Astrocyte (in vitro differentiated cells and primary cell): ENCODE measurements at regions not wholly inside any gene's neighbourhood (a gene's known extent, or its start where the extent isn't known, plus 50 kb on each side); places are given as distances from the start of the nearest gene placed in this dataset.

Source experiments
- DNase-seq: peaks from one replicate; pipeline ENCODE4 v3.0.0-alpha.2; 2010; ENCODE audit warnings: low read depth
- FAIRE-seq: peaks from 2 replicates; lab custom pipeline; 2011; peaks lifted over from hg19 to GRCh38; lab: Jason Lieb, UNC
- H2AFZ ChIP-seq: 2 replicates; pipeline ENCODE4 v1.6.0; 2012; ENCODE audit warnings: low read depth, low read length, inconsistent platforms
- H3K27ac ChIP-seq: 2 replicates; pipeline ENCODE4 v1.5.1; 2011; ENCODE audit warnings: low read depth, low read length, inconsistent platforms
- H3K27me3 ChIP-seq: 2 replicates; pipeline ENCODE4 v1.6.0; 2011; ENCODE audit warnings: low read length, inconsistent platforms; ENCODE audit not compliant: insufficient read depth
- H3K36me3 ChIP-seq: 2 replicates; pipeline ENCODE4 v1.5.1; 2011; ENCODE audit warnings: low read length, inconsistent platforms; ENCODE audit not compliant: insufficient read depth
- H3K4me1 ChIP-seq: 2 replicates; pipeline ENCODE4 v1.5.1; 2011; ENCODE audit warnings: low read length, inconsistent platforms; ENCODE audit not compliant: insufficient read depth
- H3K4me2 ChIP-seq: 2 replicates; pipeline ENCODE4 v1.6.0; 2012; ENCODE audit warnings: low read length, inconsistent platforms
- H3K4me3 ChIP-seq: 2 replicates; pipeline ENCODE4 v1.5.1; 2011; ENCODE audit warnings: low read depth, mild to moderate bottlenecking, low read length, inconsistent platforms; ENCODE audit not compliant: insufficient read depth
- H3K79me2 ChIP-seq: 2 replicates; pipeline ENCODE4 v1.6.0; 2012; ENCODE audit warnings: mild to moderate bottlenecking, low read length, inconsistent platforms; ENCODE audit not compliant: insufficient read depth
- H3K9ac ChIP-seq: 2 replicates; pipeline ENCODE4 v1.6.0; 2012; ENCODE audit warnings: mild to moderate bottlenecking, low read length, inconsistent platforms
- H3K9me3 ChIP-seq: 2 replicates; pipeline ENCODE4 v1.5.1; 2012; ENCODE audit warnings: low read depth, mild to moderate bottlenecking, low read length, inconsistent platforms; ENCODE audit not compliant: insufficient read depth
- H4K20me1 ChIP-seq: 2 replicates; pipeline ENCODE4 v1.6.0; 2012; ENCODE audit warnings: low read length, inconsistent platforms; ENCODE audit not compliant: insufficient read depth
- H3K27ac Mint-ChIP-seq: one replicate; pipeline ENCODE4 v1.8.0; 2021; ENCODE audit warnings: mild to moderate bottlenecking, mixed read lengths; ENCODE audit not compliant: unreplicated experiment
- H3K27me3 Mint-ChIP-seq: one replicate; pipeline ENCODE4 v1.8.0; 2021; ENCODE audit warnings: low read depth, mixed read lengths; ENCODE audit not compliant: unreplicated experiment
- H3K36me3 Mint-ChIP-seq: one replicate; pipeline ENCODE4 v1.8.0; 2021; ENCODE audit warnings: low read depth, mixed read lengths; ENCODE audit not compliant: unreplicated experiment
- H3K4me1 Mint-ChIP-seq: one replicate; pipeline ENCODE4 v1.8.0; 2021; ENCODE audit warnings: low read depth, mixed read lengths; ENCODE audit not compliant: unreplicated experiment
- H3K4me3 Mint-ChIP-seq: one replicate; pipeline ENCODE4 v1.8.0; 2021; ENCODE audit warnings: mild to moderate bottlenecking, moderate library complexity, mixed read lengths; ENCODE audit not compliant: unreplicated experiment
- H3K9me3 Mint-ChIP-seq: one replicate; pipeline ENCODE4 v1.8.0; 2021; ENCODE audit warnings: mild to moderate bottlenecking, mixed read lengths; ENCODE audit not compliant: unreplicated experiment
- EZH2 ChIP-seq: IDR thresholded peaks from 2 replicates; pipeline ENCODE4 v1.6.1; 2012; ENCODE audit warnings: mild to moderate bottlenecking, low read length, inconsistent platforms; ENCODE audit not compliant: insufficient read depth
- TF ChIP-seq, protein P1 (sequence below): IDR thresholded peaks from 2 replicates; pipeline ENCODE4 v1.5.1; 2011; ENCODE audit warnings: low read depth, mild to moderate bottlenecking, inconsistent platforms, low read length, moderate library complexity; ENCODE audit not compliant: insufficient read depth

DNA sequence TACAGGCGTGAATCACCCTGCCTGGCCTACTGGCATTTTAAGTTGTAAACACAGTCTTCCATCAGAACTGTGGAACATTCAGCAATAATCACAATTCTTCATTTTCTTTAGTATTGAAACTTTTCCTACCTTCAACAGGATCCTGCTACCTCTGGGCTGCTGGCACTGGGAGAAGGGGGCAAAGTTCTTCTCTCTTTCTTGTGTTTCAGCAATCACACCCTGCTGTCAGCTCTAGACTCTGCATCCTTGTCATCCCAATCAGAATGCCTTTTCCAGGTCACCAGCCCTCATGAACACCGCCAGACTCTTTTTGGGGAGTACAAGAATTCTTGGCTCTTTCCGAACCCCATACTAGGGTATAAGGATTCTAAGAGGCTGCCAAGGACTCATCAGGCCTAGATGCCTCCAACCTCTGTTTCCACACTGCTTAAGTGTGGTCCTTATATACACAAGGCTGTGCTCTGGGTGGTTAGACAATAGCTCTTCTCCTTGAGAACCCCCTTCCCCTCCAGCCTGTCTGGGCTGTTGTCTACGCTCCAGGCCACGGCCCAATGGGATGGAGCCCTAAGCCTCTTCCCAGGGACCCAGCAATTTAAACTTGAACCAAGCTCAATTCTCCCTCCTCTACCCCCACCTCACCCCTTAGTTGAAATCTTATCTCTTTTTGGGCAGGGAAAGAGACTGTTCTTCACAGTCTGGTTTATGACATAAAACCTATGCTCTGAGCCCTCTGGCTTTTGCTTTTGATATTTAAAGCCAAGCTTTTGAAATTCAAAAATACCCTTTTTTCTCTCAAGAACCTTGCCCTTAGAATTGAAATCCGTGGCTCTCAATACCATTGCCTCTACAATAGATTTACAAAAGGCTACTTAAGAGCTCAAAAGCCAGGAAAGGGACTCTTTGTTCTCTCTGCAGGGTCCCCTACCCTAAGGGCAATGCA lies 327.4 kb downstream of the BUD13 start:
- Mint-ChIP-seq H3K9me3 (peaks cover 11% of the 10 kb centered on the region), H3K4me1 (no peaks in the 10 kb centered on the region), H3K36me3 (no peaks in the 10 kb centered on the region), H3K4me3 (no peak overlapping the region), H3K27ac (no peak overlapping the region), H3K27me3 (peaks cover 20% of the 10 kb centered on the region)
- no peaks in the 10 kb centered on the region for H3K36me3 ChIP-seq
- H3K79me2 ChIP-seq: no peaks in the 10 kb centered on the region
- H3K27me3 ChIP-seq: peaks cover 3% of the 10 kb centered on the region
- H3K27ac ChIP-seq: no peak overlapping the region
- H3K9ac ChIP-seq: no peak overlapping the region
- H2AFZ ChIP-seq: no peak overlapping the region
- no peak overlapping the region for H3K4me2 ChIP-seq
- FAIRE-seq (no peak), DNase-seq (no peak)
- H3K9me3 ChIP-seq: peaks cover 2% of the 10 kb centered on the region
- no peaks in the 10 kb centered on the region for H4K20me1 ChIP-seq
- TF ChIP-seq, protein P1, sequence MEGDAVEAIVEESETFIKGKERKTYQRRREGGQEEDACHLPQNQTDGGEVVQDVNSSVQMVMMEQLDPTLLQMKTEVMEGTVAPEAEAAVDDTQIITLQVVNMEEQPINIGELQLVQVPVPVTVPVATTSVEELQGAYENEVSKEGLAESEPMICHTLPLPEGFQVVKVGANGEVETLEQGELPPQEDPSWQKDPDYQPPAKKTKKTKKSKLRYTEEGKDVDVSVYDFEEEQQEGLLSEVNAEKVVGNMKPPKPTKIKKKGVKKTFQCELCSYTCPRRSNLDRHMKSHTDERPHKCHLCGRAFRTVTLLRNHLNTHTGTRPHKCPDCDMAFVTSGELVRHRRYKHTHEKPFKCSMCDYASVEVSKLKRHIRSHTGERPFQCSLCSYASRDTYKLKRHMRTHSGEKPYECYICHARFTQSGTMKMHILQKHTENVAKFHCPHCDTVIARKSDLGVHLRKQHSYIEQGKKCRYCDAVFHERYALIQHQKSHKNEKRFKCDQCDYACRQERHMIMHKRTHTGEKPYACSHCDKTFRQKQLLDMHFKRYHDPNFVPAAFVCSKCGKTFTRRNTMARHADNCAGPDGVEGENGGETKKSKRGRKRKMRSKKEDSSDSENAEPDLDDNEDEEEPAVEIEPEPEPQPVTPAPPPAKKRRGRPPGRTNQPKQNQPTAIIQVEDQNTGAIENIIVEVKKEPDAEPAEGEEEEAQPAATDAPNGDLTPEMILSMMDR: no peak
- TF ChIP-seq EZH2: no peak
- no peaks in the 10 kb centered on the region for H3K4me1 ChIP-seq
- no peak overlapping the region for H3K4me3 ChIP-seq

DNA sequence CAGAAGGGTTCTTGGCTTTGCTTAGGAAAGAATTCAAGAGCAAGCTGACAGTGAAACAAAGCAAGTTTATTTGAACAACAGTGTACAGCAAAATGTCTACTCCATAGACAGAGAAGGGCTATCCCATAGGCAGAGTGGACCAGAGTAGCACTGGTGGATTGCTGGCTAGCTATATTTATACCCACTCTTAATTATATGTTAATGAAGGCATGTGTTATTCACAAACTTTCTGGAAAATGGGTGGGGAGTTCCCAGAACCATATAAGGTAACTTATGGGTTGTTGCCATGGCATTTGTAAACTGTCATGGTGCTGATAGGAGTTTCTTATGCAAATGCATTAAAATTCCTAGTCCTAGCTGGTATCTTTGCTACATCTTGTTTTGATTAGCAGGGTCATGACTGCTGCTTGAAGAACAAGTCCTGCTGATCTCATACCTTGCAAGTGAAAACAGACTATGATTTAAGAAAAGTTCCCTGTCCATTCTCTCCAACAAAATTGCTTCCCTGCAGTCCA lies 330.5 kb downstream of the BUD13 start:
- FAIRE-seq: no peak
- no peak overlapping the region for H3K4me2 ChIP-seq
- no peaks in the 10 kb centered on the region for H4K20me1 ChIP-seq
- Mint-ChIP-seq H3K4me1 (no peaks in the 10 kb centered on the region), H3K36me3 (no peaks in the 10 kb centered on the region), H3K4me3 (no peak overlapping the region), H3K27me3 (peaks cover 30% of the 10 kb centered on the region), H3K9me3 (peaks cover 13% of the 10 kb centered on the region), H3K27ac (no peak overlapping the region)
- TF ChIP-seq, protein P1: no peak
- TF ChIP-seq EZH2: no peak
- H3K27me3 ChIP-seq: no peaks in the 10 kb centered on the region
- no peaks in the 10 kb centered on the region for H3K9me3 ChIP-seq
- H3K27ac ChIP-seq: no peak overlapping the region
- H3K4me3 ChIP-seq: no peak overlapping the region
- H3K9ac ChIP-seq: no peak overlapping the region
- no peak for DNase-seq
- H3K4me1 ChIP-seq: no peaks in the 10 kb centered on the region
- H3K36me3 ChIP-seq: no peaks in the 10 kb centered on the region
- H2AFZ ChIP-seq: no peak overlapping the region
- H3K79me2 ChIP-seq: no peaks in the 10 kb centered on the region

DNA sequence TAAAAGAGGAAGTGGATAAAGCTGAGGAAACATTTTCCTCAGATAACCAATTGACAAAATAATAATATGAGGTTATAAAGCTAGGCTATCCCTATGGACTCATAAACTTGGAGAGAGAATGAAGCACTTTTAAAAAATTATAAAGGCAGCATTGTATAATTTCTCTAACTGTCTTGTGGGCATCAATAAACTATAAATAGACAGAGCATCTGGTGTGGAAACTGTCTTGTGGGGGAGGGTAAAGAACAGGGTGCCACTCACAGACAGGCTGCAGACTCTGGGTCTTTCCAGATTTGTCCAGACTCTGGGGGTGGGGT lies 333.5 kb downstream of the BUD13 start:
- H3K4me3 ChIP-seq: no peak overlapping the region
- FAIRE-seq (no peak), DNase-seq (no peak)
- H4K20me1 ChIP-seq: no peaks in the 10 kb centered on the region
- Mint-ChIP-seq H3K27me3 (peaks cover 33% of the 10 kb centered on the region), H3K27ac (no peak overlapping the region), H3K36me3 (no peaks in the 10 kb centered on the region), H3K9me3 (peaks cover 11% of the 10 kb centered on the region), H3K4me3 (no peak overlapping the region), H3K4me1 (no peaks in the 10 kb centered on the region)
- TF ChIP-seq, protein P1: no peak
- no peak for TF ChIP-seq EZH2
- H3K4me1 ChIP-seq: no peaks in the 10 kb centered on the region
- no peaks in the 10 kb centered on the region for H3K36me3 ChIP-seq
- no peak overlapping the region for H2AFZ ChIP-seq
- no peaks in the 10 kb centered on the region for H3K9me3 ChIP-seq
- H3K79me2 ChIP-seq: no peaks in the 10 kb centered on the region
- H3K9ac ChIP-seq: no peak overlapping the region
- no peaks in the 10 kb centered on the region for H3K27me3 ChIP-seq
- no peak overlapping the region for H3K4me2 ChIP-seq
- H3K27ac ChIP-seq: no peak overlapping the region
